ENCODE measurements at regions not wholly inside any gene's neighbourhood (a gene's known extent, or its start where the extent isn't known, plus 50 kb on each side); places are given as distances from the start of the nearest gene placed in this dataset.

DNA sequence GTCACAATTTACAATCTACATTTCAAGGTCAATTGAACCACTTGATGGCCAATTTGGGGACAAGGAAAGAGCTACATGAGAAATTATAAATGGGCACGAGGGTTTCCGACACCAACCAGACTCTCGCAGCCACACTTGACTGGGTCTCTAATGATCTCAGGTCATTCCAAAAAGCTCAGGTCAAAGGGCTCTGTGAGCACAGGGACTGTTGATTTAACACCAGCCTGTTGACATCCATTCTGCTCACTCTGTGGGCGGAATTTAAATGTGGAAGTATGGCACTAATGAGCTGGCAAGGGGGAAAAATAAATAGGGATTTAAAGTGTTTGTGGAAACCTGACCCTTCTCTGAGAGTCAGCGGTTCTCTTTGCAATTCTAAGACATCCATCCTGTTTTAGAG lies 810.7 kb upstream of the AUTS2 start:
- Histone ChIP-seq H3K27ac (ENCODE audit: low read depth, low read length) (no peak overlapping the region), H2AK5ac (ENCODE audit: low read depth, low read length) (no peak overlapping the region), H2BK120ac (replicated peaks; ENCODE audit: low read depth, low read length) (no peak overlapping the region), H3K79me1 (ENCODE audit: low read depth, low read length) (no peaks in the 10 kb centered on the region), H3K9me3 (ENCODE audit: insufficient read depth in 2 of 2, low read depth in 1 of 2, low read length in 1 of 2) (no peaks in the 10 kb centered on the region), H3K79me2 (ENCODE audit: control insufficient read depth in 1 of 2, insufficient read depth in 2 of 2, low read length in 2 of 2) (no peaks in the 10 kb centered on the region), H4K20me1 (replicated peaks in 1 of 2; ENCODE audit: control insufficient read depth in 1 of 2, insufficient read depth in 2 of 2, low read length in 2 of 2) (no peaks in the 10 kb centered on the region), H3K18ac (ENCODE audit: extremely low read depth, low read length) (no peak overlapping the region), H3K56ac (replicated peaks; ENCODE audit: insufficient read length, low read depth, low read length) (no peak overlapping the region), H4K5ac (ENCODE audit: insufficient read length, low read depth, low read length) (no peak overlapping the region), H3K27me3 (replicated peaks in 1 of 4; ENCODE audit: control insufficient read depth in 3 of 4, extremely low read depth in 1 of 4, insufficient read depth in 3 of 4, low read length in 3 of 4) (no peaks in the 10 kb centered on the region), H4K91ac (replicated peaks; ENCODE audit: insufficient read length, low read length) (no peak overlapping the region), H2AFZ (ENCODE audit: low read length) (no peak overlapping the region), H2BK12ac (ENCODE audit: low read depth, low read length) (no peak overlapping the region), H2BK5ac (ENCODE audit: low read depth, low read length) (no peak overlapping the region), H3K4me3 (ENCODE audit: extremely low read depth in 1 of 4, insufficient read depth in 2 of 4, low read depth in 3 of 4, low read length in 4 of 4) (no peak overlapping the region), H3K4me1 (replicated peaks in 1 of 4; ENCODE audit: control insufficient read depth in 3 of 4, insufficient read depth in 4 of 4, low read length in 3 of 4) (peaks cover 0 to 2% (median 0%) of the 10 kb centered on the region in 4 experiments; a peak in 3 of 7 replicates), H3K9ac (replicated peaks in 1 of 4; ENCODE audit: extremely low read depth in 1 of 4, low read depth in 3 of 4, low read length in 3 of 4) (no peak overlapping the region), H3K23me2 (ENCODE audit: low read depth, low read length) (no peaks in the 10 kb centered on the region), H3K14ac (ENCODE audit: insufficient read length) (no peak overlapping the region), H2BK15ac (ENCODE audit: low read length) (no peak overlapping the region), H3K23ac (ENCODE audit: insufficient read length) (no peak overlapping the region), H4K8ac (ENCODE audit: extremely low read depth, insufficient read depth, low read length) (no peak overlapping the region), H3K36me3 (ENCODE audit: control insufficient read depth in 2 of 4, insufficient read depth in 4 of 4, low read length in 3 of 4) (no peaks in the 10 kb centered on the region), H2BK20ac (ENCODE audit: low read length) (no peak overlapping the region), H3K4ac (replicated peaks; ENCODE audit: insufficient read length, low read depth, low read length) (no peak overlapping the region), H3K4me2 (ENCODE audit: insufficient read depth in 1 of 2, low read depth in 2 of 2, low read length in 2 of 2) (no peak overlapping the region)
- ChIA-PET CTCF (ENCODE audit: partially characterized antibody) (no interaction called here), POLR2A (ENCODE audit: partially characterized antibody) (no interaction called here)
- WGBS, 2 experiments (ENCODE audit: extremely low coverage in 1 of 2, insufficient coverage in 1 of 2, insufficient read length in 1 of 2, insufficient replicate concordance in 2 of 2, low coverage in 1 of 2, low lambda C conversion rate in 2 of 2, missing lambda C conversion rate in 1 of 2) = 81% methylated on average over 5 of the region's 5 CpGs; no CpG with 5 or more reads in 1 of the 2 experiments
- FAIRE-seq (no peak), DNase-seq (ENCODE audit: low read depth in 1 of 2, low spot score in 2 of 2) (no peak)
- TF ChIP-seq POLR2AphosphoS5 (IDR thresholded peaks at IDR 0.05; ENCODE audit: low read depth, low read length) (no peak), FOSL1 (IDR thresholded peaks at IDR 0.05; ENCODE audit: insufficient read depth, low read depth, low read length) (no peak), TEAD4 (IDR thresholded peaks at IDR 0.05; ENCODE audit: low read depth, low read length) (no peak), CEBPB (IDR thresholded peaks at IDR 0.05; ENCODE audit: low read depth, low read length) (no peak), SP1 (IDR thresholded peaks at IDR 0.05; ENCODE audit: low read depth, low read length) (no peak), GABPA (IDR thresholded peaks at IDR 0.05; ENCODE audit: borderline replicate concordance, insufficient read depth, low read length) (no peak), TBP (IDR thresholded peaks at IDR 0.05; ENCODE audit: low read depth, low read length) (no peak), KDM5A (IDR thresholded peaks at IDR 0.05; ENCODE audit: low read length) (no peak), KDM4A (IDR thresholded peaks at IDR 0.05; ENCODE audit: low read depth, low read length, severe bottlenecking) (no peak), CHD1 (IDR thresholded peaks at IDR 0.05; ENCODE audit: low read depth, low read length) (no peak)

Data from H1 (cell line).